GM12873 (cell line): ENCODE measurements at regions not wholly inside any gene's neighbourhood (a gene's known extent, or its start where the extent isn't known, plus 50 kb on each side); places are given as distances from the start of the nearest gene placed in this dataset.

Experiments
- CTCF ChIP-seq: IDR thresholded peaks from 2 replicates; pipeline ENCODE4 v1.5.1; 2012; ENCODE audit warnings: low read depth, mild to moderate bottlenecking, moderate library complexity, low read length, control low read depth; ENCODE audit not compliant: insufficient read depth; ENCODE audit errors: missing control alignments

GRCh38 chr4:187615972-187616371, 379.6 kb upstream of the ZFP42 start:
- no peak for TF ChIP-seq CTCF

- TF ChIP-seq CTCF, result no peak
Measured at GRCh38 chr4:187617113-187617512, 378.5 kb upstream of the ZFP42 start.

GRCh38 chr4:187618701-187619281, 376.8 kb upstream of the ZFP42 start:
- no peak for TF ChIP-seq CTCF

- TF ChIP-seq CTCF, result no peak
Measured at GRCh38 chr4:187619319-187619718, 376.3 kb upstream of the ZFP42 start.

GRCh38 chr4:187632260-187632995, 363.1 kb upstream of the ZFP42 start:
- no peak for TF ChIP-seq CTCF

GRCh38 chr4:187633245-187633644, 362.3 kb upstream of the ZFP42 start:
- no peak for TF ChIP-seq CTCF

- TF ChIP-seq CTCF, result no peak
Measured at GRCh38 chr4:187656959-187657358, 338.6 kb upstream of the ZFP42 start.
